Suprapubic skin (tissue), 4 donors: ENCODE measurements at regions not wholly inside any gene's neighbourhood (a gene's known extent, or its start where the extent isn't known, plus 50 kb on each side); places are given as distances from the start of the nearest gene placed in this dataset.

Experiments
- CTCF ChIP-seq, 2 donors: fragments of 200-600 bp in 1 of 2; fragments of 450-650 bp in 1 of 2; sonication (generic) in 1 of 2; IDR thresholded peaks; one replicate each; pipeline ENCODE4 v1.5.1; 2016 to 2019; ENCODE audit warnings: antibody characterized with exemption in 2 of 2, mild to moderate bottlenecking in 1 of 2, moderate library complexity in 1 of 2
- POLR2A ChIP-seq, 2 donors: fragments of 450-650 bp; IDR thresholded peaks; one replicate each; pipeline ENCODE4 v1.6.1; 2017; ENCODE audit warnings: antibody characterized with exemption in 2 of 2, mild to moderate bottlenecking in 2 of 2, moderate library complexity in 2 of 2
- POLR2AphosphoS5 ChIP-seq, 3 donors: sonication (generic); formaldehyde crosslinking; IDR thresholded peaks; one replicate each; pipeline ENCODE4 v1.6.1; 2017; ENCODE audit warnings: antibody characterized with exemption in 3 of 3

GRCh38 chr20:60237981-60238380 lies 279.8 kb downstream of the CDH26 start:
- no peak for TF ChIP-seq CTCF (IDR thresholded peaks at IDR 0.05)
- TF ChIP-seq POLR2AphosphoS5 (IDR thresholded peaks at IDR 0.05): no peak
- TF ChIP-seq POLR2A (IDR thresholded peaks at IDR 0.05): no peak
